Limb (tissue), 2 donors: ENCODE measurements at regions not wholly inside any gene's neighbourhood (a gene's known extent, or its start where the extent isn't known, plus 50 kb on each side); places are given as distances from the start of the nearest gene placed in this dataset.
"Not testable (repeated sequence)": the region's sequence is repeated elsewhere in the genome, so short reads cannot be mapped to it uniquely, and the experiment has no call there.

Experiments used
- DNase-seq, 2 donors: peaks; one replicate each; pipeline ENCODE4 v3.0.0-alpha.2; 2016; ENCODE audit errors: extremely low spot score in 2 of 2

DNA sequence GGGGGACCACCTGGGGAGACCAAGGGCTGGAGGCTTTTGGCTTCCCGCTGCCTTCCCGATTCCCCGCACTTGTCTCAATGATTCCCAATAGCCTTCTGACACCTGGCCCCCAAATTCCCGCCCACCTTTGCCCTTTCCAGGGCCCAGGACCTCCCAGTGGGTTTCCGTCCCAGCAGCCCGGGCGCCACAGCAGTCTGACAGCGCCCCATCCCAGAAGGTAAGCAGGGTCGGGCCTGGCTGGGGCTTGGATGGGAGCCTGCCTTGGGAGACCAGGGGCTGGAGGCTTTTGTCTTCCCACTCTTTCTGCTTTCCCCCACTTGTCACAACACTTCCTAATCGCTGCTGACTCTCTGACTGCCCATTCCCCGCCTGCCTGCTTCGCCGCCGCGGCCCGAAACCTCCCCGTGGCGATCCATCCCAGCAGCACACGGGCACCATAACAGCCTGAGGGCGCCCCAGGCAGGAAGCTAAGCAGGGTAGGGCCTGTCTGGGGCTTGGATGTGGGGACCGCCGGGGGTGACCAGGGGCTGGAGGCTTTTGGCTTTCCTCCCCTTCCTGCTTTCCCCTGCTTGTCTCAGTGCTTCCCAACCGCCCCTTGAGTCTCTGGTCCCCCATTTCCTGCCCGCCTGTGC lies 2289.3 kb downstream of the TP53TG3F start:
- no peak for DNase-seq

GRCh38 chr16:35749253-35750141 lies 2290.1 kb downstream of the TP53TG3F start:
- no peak for DNase-seq

GRCh38 chr16:35750157-35750689 lies 2290.8 kb downstream of the TP53TG3F start:
- DNase-seq, result no peak

DNA sequence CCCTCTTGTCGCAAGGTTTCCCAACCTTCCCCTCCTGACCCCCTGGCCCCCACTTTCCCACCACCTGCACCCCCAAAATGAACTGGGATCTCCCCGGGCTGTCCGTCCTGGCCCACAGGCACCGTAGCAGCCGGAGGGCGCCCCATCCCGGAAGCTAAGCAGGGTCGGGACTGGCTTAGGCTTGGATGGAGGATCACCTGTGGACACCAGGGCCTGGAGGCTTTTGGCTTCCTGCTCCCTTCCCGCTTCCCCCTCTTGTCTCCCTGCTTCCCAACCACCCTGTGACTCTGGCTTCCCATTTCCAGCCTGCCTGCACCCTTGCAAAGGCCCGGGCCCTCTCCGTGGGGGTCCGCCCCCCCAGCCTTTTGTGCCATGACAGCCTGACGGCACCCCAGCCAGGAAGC lies 2291.3 kb downstream of the TP53TG3F start:
- no peak for DNase-seq

- DNase-seq, result no peak
Measured at GRCh38 chr16:35751191-35751941, 2292.0 kb downstream of the TP53TG3F start.

GRCh38 chr16:35752012-35752772 lies 2292.8 kb downstream of the TP53TG3F start:
- no peak for DNase-seq

- DNase-seq, result no peak
Measured at GRCh38 chr16:35752773-35753558, 2293.6 kb downstream of the TP53TG3F start.

- DNase-seq, result no peak
Measured at GRCh38 chr16:35753559-35754390, 2294.4 kb downstream of the TP53TG3F start.

DNA sequence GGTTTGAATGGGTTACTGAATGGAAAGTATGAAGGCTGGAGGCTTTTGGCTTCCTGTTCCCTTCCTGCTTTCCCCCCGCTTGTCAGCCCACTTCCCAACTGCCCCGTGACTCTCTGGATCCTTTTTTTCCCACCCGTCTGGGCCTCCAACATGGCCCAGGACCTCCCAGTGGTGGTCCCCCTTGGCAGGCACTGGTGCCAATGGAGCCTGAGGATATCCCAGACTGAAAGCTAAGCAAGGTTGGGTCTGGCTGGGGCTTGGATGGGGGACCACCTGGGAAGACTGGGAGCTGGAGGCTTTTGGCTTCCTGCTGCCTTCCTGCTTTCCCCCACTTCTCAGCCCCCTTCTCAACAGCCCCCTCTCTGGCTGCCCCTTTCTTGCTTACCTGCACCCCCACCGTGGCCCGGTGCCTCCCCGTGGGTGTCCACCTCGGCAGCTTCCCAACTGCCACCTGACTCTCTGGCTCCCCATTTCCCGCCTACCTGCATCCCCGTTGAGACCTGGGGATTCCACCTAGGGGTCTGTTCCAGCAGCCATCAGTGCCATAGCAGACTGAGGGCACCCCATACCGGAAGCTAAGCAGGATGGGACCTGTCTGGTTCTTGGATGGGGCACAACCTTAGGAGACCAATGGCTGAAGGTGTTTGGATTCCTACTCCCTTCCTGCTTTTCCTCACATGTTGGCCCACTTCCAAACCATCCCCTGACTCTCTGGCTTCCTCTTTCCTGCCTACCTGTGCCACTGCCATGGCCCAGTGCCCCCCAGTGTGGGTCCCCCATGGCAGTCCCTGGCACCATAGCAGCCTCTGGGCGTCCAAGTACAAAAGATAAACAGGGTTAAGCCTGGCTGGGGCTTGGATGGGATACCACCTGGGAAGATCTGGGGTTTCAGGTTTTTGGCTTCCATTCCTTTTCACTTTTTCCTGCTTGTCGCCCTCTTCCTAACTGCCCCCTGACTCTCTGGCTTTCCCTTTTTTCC lies 2295.3 kb downstream of the TP53TG3F start:
- DNase-seq, result no peak

GRCh38 chr16:35788381-35788780 lies 2329.0 kb downstream of the TP53TG3F start:
- no peak for DNase-seq

- no peak for DNase-seq
Measured at GRCh38 chr16:35792516-35793285, 2333.3 kb downstream of the TP53TG3F start.

DNA sequence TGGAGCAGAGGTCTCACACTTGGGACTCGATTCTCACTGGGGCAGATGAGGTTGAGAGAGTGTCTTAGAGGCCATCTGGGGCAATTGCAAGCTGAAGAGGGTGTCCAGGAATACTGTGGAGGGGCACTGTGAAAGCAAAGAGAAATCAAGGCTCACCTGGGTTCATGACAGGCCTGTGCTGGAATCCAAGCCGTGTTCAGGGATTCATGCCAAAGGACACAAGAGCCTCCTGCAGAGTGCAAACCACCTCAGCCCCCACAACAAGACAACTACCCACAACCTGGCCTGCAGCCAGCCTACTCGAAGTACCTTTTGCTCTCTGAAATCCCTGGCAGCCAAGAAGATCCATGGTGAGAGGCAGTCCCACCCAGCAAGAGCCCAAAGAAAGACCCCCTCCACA lies 2334.2 kb downstream of the TP53TG3F start:
- DNase-seq, result no peak

- no peak for DNase-seq
Measured at GRCh38 chr16:35794896-35795295, 2335.5 kb downstream of the TP53TG3F start.

DNA sequence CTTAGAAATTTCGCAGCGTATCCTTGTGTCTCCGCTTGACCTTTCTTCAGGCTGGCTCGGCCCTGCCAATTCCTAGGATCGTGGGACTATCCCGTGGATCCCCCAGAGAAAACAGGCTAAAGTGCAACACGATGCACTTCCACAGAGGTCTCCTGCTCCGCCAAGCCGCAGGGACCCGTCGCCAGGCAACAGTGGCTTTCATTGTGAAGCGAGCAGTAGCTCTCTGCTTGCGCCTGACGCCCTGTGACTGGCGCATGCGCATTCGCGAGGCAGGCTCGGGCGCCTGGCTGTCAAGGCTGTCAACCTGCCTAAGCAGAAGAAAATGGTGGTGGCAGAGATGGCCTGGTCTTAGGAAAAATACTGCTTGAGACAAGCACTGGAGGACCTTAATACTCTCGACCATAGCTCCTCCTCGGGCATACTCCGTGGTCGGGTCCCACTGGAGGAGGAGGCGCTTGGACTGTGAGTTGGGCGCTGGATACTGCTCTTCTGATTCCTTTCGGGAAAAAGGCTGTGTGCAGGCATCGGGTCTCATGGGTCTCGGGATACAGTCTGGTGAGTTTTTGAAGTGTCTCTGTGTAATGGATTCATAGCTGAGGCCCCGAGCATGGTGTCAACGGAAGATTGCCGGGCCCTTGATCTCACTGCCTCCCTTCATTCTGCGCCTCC lies 2336.1 kb downstream of the TP53TG3F start:
- no peak for DNase-seq

GRCh38 chr16:35797811-35798210 lies 2338.4 kb downstream of the TP53TG3F start:
- DNase-seq, result no peak

DNA sequence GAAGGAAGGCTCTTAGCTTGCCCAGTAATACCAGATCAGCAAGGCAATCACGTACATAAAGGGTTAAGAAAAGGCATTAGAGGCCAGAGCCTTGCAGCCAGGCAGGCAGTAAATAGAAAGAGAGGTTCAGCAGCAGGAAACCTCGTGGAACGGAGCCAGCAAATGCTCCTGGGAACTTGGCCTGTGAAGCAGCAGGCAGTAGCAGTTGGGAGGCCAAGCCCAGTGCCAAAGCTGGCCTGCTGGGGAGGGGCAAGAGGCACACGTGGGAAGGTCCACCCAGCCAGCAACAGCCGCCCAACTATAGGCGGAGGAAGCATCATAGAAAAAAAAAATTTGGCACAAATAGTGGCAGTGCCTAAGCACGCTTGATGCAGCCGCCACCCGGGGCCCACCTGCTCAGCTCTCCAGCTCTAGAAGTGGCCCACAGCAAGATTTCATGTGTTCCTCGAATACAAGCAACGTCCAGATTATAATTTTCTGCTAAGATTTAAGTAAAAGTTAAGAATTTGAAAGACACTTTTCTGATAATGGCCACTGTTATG lies 2339.5 kb downstream of the TP53TG3F start:
- no peak for DNase-seq

DNA sequence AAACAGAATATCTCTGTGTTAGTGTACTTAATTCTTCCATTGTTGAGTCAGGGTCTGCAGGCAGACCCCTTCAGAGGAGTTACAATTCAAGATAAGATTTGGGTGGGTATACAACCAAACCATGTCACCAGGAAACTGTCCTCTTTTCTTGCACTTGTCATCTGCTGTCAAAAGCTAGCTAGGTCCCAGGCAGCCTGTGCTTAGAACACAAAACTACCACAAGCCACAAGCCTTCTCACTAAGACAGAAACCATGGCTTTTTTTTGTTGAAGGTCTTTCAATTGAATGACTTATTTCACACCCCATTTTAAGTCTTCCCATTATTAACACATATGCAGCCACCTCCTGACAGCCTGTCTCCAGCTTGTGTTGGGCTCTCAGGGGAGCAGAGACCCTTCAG lies 2345.1 kb downstream of the TP53TG3F start:
- not testable (repeated sequence) for DNase-seq
